K562 (cell line): ENCODE measurements at regions not wholly inside any gene's neighbourhood (a gene's known extent, or its start where the extent isn't known, plus 50 kb on each side); places are given as distances from the start of the nearest gene placed in this dataset.

ENCODE experiments used
- ATAC-seq: fragments of 200-7000 bp; cut with Tn5 transposase; 3 replicates; pipeline ENCODE4 v1.9.1; 2020; ENCODE audit warnings: moderate library complexity
- BruUV-seq: library from RNA; stranded (reverse); fragments of 400-500 nt; replicated peaks from 2 replicates; lab custom pipeline; 2021; lab: Mats Ljungman, UMichigan
- CTCF ChIA-PET: fragments of 300-600 bp; formaldehyde crosslinking; extraction: SDS; loops from one replicate; lab custom pipeline; 2021; ENCODE audit warnings: low intra/inter-chr PET ratio; lab: Yijun Ruan, JAX
- POLR2A ChIA-PET: fragments of 300-600, 350-650 bp; sonication (Branson Sonifier 250); formaldehyde crosslinking; extraction: SDS; loops from one replicate; lab custom pipeline; 2021; ENCODE audit warnings: antibody characterized with exemption, inconsistent platforms; lab: Yijun Ruan, JAX
- DNase-seq, 4 experiments: peaks; one replicate each; pipeline versions ENCODE4 v3.0.0 to v3.0.0-alpha.2; 2011 to 2018; ENCODE audit warnings: low spot score in 3 of 4, mixed read lengths in 3 of 4; ENCODE audit errors: extremely low read depth in 1 of 4
- FAIRE-seq: peaks from 2 replicates; lab custom pipeline; 2011; peaks lifted over from hg19 to GRCh38; lab: Jason Lieb, UNC
- H2AFZ ChIP-seq: 2 replicates; pipeline ENCODE4 v1.6.0; 2011; ENCODE audit warnings: low read depth, low read length, control low read depth, inconsistent platforms
- H3K27ac ChIP-seq: fragments of 200-600 bp; 3 replicates; pipeline ENCODE4 v1.8.0; 2011; ENCODE audit warnings: low read depth, mild to moderate bottlenecking, control low read depth, inconsistent platforms, low read length, moderate library complexity, mixed read lengths; ENCODE audit errors: extremely low read depth
- H3K27me3 ChIP-seq, 2 experiments: fragments of 300-600 bp in 1 of 2; 2 replicates in 1 of 2; 3 replicates in 1 of 2; pipeline versions ENCODE4 v1.6.0 to v1.8.0; 2011; ENCODE audit warnings: inconsistent platforms in 2 of 2, low read length in 2 of 2, mild to moderate bottlenecking in 1 of 2, mixed read lengths in 1 of 2, moderate library complexity in 1 of 2; ENCODE audit not compliant: control insufficient read depth in 2 of 2, insufficient read depth in 2 of 2
- H3K36me3 ChIP-seq: fragments of 300-600 bp; 3 replicates; pipeline ENCODE4 v1.8.0; 2011; ENCODE audit warnings: mild to moderate bottlenecking, low read length, inconsistent platforms; ENCODE audit not compliant: control insufficient read depth, insufficient read depth
- H3K4me1 ChIP-seq, 2 experiments: fragments of 200-600 bp in 1 of 2; replicated peaks in 1 of 2; 2 replicates in 1 of 2; 3 replicates in 1 of 2; pipeline versions ENCODE4 v1.5.1 to v1.8.0; 2011; ENCODE audit warnings: inconsistent platforms in 2 of 2, low read length in 2 of 2, mild to moderate bottlenecking in 1 of 2, mixed read lengths in 1 of 2, moderate library complexity in 1 of 2; ENCODE audit not compliant: control insufficient read depth in 2 of 2, insufficient read depth in 2 of 2
- H3K4me2 ChIP-seq: 2 replicates; pipeline ENCODE4 v1.6.1; 2011; ENCODE audit warnings: low read length, control low read depth, inconsistent platforms, mixed read lengths; ENCODE audit not compliant: insufficient read depth
- H3K4me3 ChIP-seq: fragments of 200-600 bp; sonication (generic), shearing (Covaris generic); 2 replicates; pipeline ENCODE4 v1.5.1; 2016; ENCODE audit warnings: control low read depth, inconsistent platforms
- H3K79me2 ChIP-seq: fragments of 200-600 bp; 3 replicates; pipeline ENCODE4 v1.8.0; 2011; ENCODE audit warnings: low read length, inconsistent platforms; ENCODE audit not compliant: control insufficient read depth, insufficient read depth
- H3K9ac ChIP-seq, 2 experiments: 2 replicates each; pipeline versions ENCODE4 v1.6.0 to v1.6.1; 2011; ENCODE audit warnings: low read depth in 2 of 2, low read length in 2 of 2, control low read depth in 1 of 2, inconsistent platforms in 1 of 2, mild to moderate bottlenecking in 1 of 2, mixed read lengths in 1 of 2; ENCODE audit not compliant: insufficient read depth in 1 of 2
- H3K9me1 ChIP-seq: one replicate; pipeline ENCODE4 v1.6.0; 2011; ENCODE audit warnings: inconsistent platforms, mild to moderate bottlenecking, low read length, moderate library complexity; ENCODE audit not compliant: control insufficient read depth, insufficient read depth
- H3K9me3 ChIP-seq: replicated peaks from 2 replicates; pipeline ENCODE4 v1.5.1; 2011; ENCODE audit warnings: low read depth, low read length, inconsistent platforms; ENCODE audit not compliant: control insufficient read depth, insufficient read depth
- H4K20me1 ChIP-seq: replicated peaks from 2 replicates; pipeline ENCODE4 v1.6.1; 2011; ENCODE audit warnings: low read length, inconsistent platforms, mixed read lengths; ENCODE audit not compliant: control insufficient read depth, insufficient read depth
- E2F3 ChIP-seq: fragments of 250-450 bp; sonication (Bioruptor Pico); IDR thresholded peaks from 2 replicates; pipeline ENCODE4 v1.4.0; 2020; ENCODE audit warnings: mild to moderate bottlenecking
- E2F4 ChIP-seq: sonication (generic); formaldehyde crosslinking; IDR thresholded peaks from 2 replicates; pipeline ENCODE4 v1.8.0; 2022; ENCODE audit warnings: mild to moderate bottlenecking, low read depth, missing genetic modification reagents
- ETS2 ChIP-seq: IDR thresholded peaks from 2 replicates; pipeline ENCODE4 v1.6.1; 2016; ENCODE audit warnings: borderline replicate concordance, missing genetic modification characterization, mild to moderate bottlenecking, moderate library complexity, missing compliant biosample characterization; ENCODE audit not compliant: poor library complexity, severe bottlenecking
- HMBOX1 ChIP-seq: sonication (generic); IDR thresholded peaks from 2 replicates; pipeline ENCODE4 v1.6.1; 2016
- REST ChIP-seq, 2 experiments: fragments of 450-650 bp; formaldehyde crosslinking in 1 of 2; IDR thresholded peaks; 2 replicates each; pipeline versions ENCODE4 v1.4.0 to v1.6.1; 2014 to 2020; ENCODE audit warnings: mild to moderate bottlenecking in 2 of 2, borderline replicate concordance in 1 of 2, low read depth in 1 of 2
- TRIM25 ChIP-seq: fragments of 450-650 bp; IDR thresholded peaks from 2 replicates; pipeline ENCODE4 v1.7.0; 2016; ENCODE audit warnings: borderline replicate concordance
- ZBTB26 ChIP-seq: fragments of 450-650 bp; formaldehyde crosslinking; IDR thresholded peaks from 2 replicates; pipeline ENCODE4 v1.4.0; 2022; ENCODE audit warnings: missing genetic modification characterization
- ZNF41 ChIP-seq: fragments of 250-450 bp; sonication (Bioruptor Pico); conservative IDR thresholded peaks from 2 replicates; pipeline ENCODE4 v1.4.0; 2020; ENCODE audit warnings: mild to moderate bottlenecking
- ZSCAN32 ChIP-seq: fragments of 450-650 bp; formaldehyde crosslinking; IDR thresholded peaks from 2 replicates; pipeline ENCODE4 v1.4.0; 2020; ENCODE audit warnings: mild to moderate bottlenecking, moderate library complexity
- WGBS: fragments of 100-300 bp; shearing (Covaris generic); methylation state at CpG from one replicate; pipeline ENCODE4 v1.1.6; 2016; ENCODE audit warnings: low coverage, mixed read lengths; ENCODE audit not compliant: insufficient coverage; ENCODE audit errors: missing lambda C conversion rate; 5-methylcytosine and 5-hydroxymethylcytosine counted together
- in situ Hi-C: fragments of 300-500 bp; cut with MboI; formaldehyde crosslinking; loops from 4 replicates; pipeline ENCODE4 v1.15.0; 2018; ENCODE audit warnings: inconsistent platforms, mixed read lengths
- intact Hi-C: fragments of 100-400 bp; cut with micrococcal nuclease; formaldehyde crosslinking; loops from 2 replicates; pipeline ENCODE4 v1.14.2; 2022

- DNase-seq (no peak), FAIRE-seq (no peak), ATAC-seq (no peak)
- in situ Hi-C loops, result no loop called here
- intact Hi-C loops, result no loop called here
- no peaks in the 10 kb centered on the region for H3K4me1 ChIP-seq
- H3K79me2 ChIP-seq, result no peaks in the 10 kb centered on the region
- no peak overlapping the region for H3K4me2 ChIP-seq
- H3K27me3 ChIP-seq, result no peaks in the 10 kb centered on the region
- H3K27ac ChIP-seq, result no peak overlapping the region
- BruUV-seq, result no TSS peak
- no peaks in the 10 kb centered on the region for H3K9me1 ChIP-seq
- H2AFZ ChIP-seq, result no peak overlapping the region
- no peaks in the 10 kb centered on the region for H4K20me1 ChIP-seq
- H3K4me3 ChIP-seq, result no peak overlapping the region
- no peaks in the 10 kb centered on the region for H3K36me3 ChIP-seq
- ChIA-PET POLR2A (no interaction called here), CTCF (no interaction called here)
- 0% methylated on average over 1 of the region's 1 CpG for WGBS
- H3K9ac ChIP-seq, result no peak overlapping the region
- H3K9me3 ChIP-seq, result no peaks in the 10 kb centered on the region
- TF ChIP-seq ETS2 (no peak), REST (IDR thresholded peaks at IDR 0.05; ENCODE audit: borderline replicate concordance) (no peak), REST (CRISPR knock-in tag; IDR thresholded peaks at IDR 0.05; ENCODE audit: low read depth) (no peak), E2F4 (CRISPR knock-in tag) (no peak), HMBOX1 (no peak), ZNF41 (CRISPR knock-in tag) (no peak), TRIM25 (no peak), ZBTB26 (no peak), ZSCAN32 (CRISPR knock-in tag) (no peak), E2F3 (CRISPR knock-in tag) (no peak)
Observed at GRCh38 chr2:211117026-211117425, 560.6 kb downstream of the CPS1 start.
